SK-N-SH (cell line): ENCODE measurements at regions not wholly inside any gene's neighbourhood (a gene's known extent, or its start where the extent isn't known, plus 50 kb on each side); places are given as distances from the start of the nearest gene placed in this dataset.

Experiments used
- CTCF ChIA-PET: fragments of 300-600, 350-600 bp; formaldehyde crosslinking; extraction: SDS; loops from one replicate; lab custom pipeline; 2021; lab: Yijun Ruan, JAX
- POLR2A ChIA-PET: fragments of 350-600 bp; sonication (Branson Sonifier 250); formaldehyde crosslinking; extraction: SDS; loops from one replicate; lab custom pipeline; 2020; ENCODE audit warnings: antibody characterized with exemption, inconsistent platforms; lab: Yijun Ruan, JAX
- DNase-seq: peaks from one replicate; pipeline ENCODE4 v3.0.0; 2012
- H2AFZ ChIP-seq: fragments of 200-600 bp; sonication (generic); 2 replicates; pipeline ENCODE4 v1.8.1; 2016; ENCODE audit warnings: antibody characterized with exemption, mild to moderate bottlenecking, low read depth
- H3F3A ChIP-seq: fragments of 200-600 bp; sonication (generic); replicated peaks from 2 replicates; pipeline ENCODE3; 2016; ENCODE audit warnings: antibody characterized with exemption, mild to moderate bottlenecking; ENCODE audit not compliant: insufficient read depth
- H3K27ac ChIP-seq, 2 experiments: fragments of 200-500 bp in 1 of 2; fragments of 200-600 bp in 1 of 2; sonication (Bioruptor generic) in 1 of 2; sonication (generic), shearing (Covaris generic) in 1 of 2; 2 replicates each; pipeline versions ENCODE4 v1.5.1 to v1.6.1; 2014 to 2016; ENCODE audit warnings: low read depth in 2 of 2, inconsistent platforms in 1 of 2, low read length in 1 of 2, mild to moderate bottlenecking in 1 of 2, mixed read lengths in 1 of 2
- H3K27me3 ChIP-seq: fragments of 200-600 bp; sonication (generic), shearing (Covaris generic); 2 replicates; pipeline ENCODE4 v1.6.1; 2016; ENCODE audit warnings: mixed run types; ENCODE audit not compliant: insufficient read depth
- H3K36me3 ChIP-seq, 2 experiments: fragments of 200-500 bp in 1 of 2; fragments of 200-600 bp in 1 of 2; sonication (Bioruptor generic) in 1 of 2; sonication (generic) in 1 of 2; replicated peaks in 1 of 2; 2 replicates each; pipeline versions ENCODE3 to v1.5.1; 2014 to 2016; ENCODE audit warnings: low read length in 1 of 2, mild to moderate bottlenecking in 1 of 2; ENCODE audit not compliant: insufficient read depth in 2 of 2, control insufficient read depth in 1 of 2
- H3K4me1 ChIP-seq, 2 experiments: fragments of 200-500 bp in 1 of 2; fragments of 200-600 bp in 1 of 2; sonication (Bioruptor generic) in 1 of 2; sonication (generic), shearing (Covaris generic) in 1 of 2; 2 replicates each; pipeline versions ENCODE4 v1.5.1 to v1.6.1; 2014 to 2016; ENCODE audit warnings: low read depth in 1 of 2, low read length in 1 of 2, mixed run types in 1 of 2; ENCODE audit not compliant: insufficient read depth in 2 of 2, control insufficient read depth in 1 of 2
- H3K4me2 ChIP-seq: fragments of 200-600 bp; sonication (generic), shearing (Covaris generic); 2 replicates; pipeline ENCODE4 v1.6.1; 2017; ENCODE audit warnings: mixed run types
- H3K4me3 ChIP-seq, 2 experiments: fragments of 200-500 bp in 1 of 2; fragments of 200-600 bp in 1 of 2; sonication (Bioruptor generic) in 1 of 2; sonication (generic), shearing (Covaris generic) in 1 of 2; 2 replicates each; pipeline versions ENCODE4 v1.5.1 to v1.8.1; 2014 to 2016; ENCODE audit warnings: low read depth in 2 of 2, inconsistent platforms in 1 of 2, low read length in 1 of 2, mild to moderate bottlenecking in 1 of 2, mixed read lengths in 1 of 2, moderate library complexity in 1 of 2
- H3K79me2 ChIP-seq: fragments of 200-600 bp; sonication (generic); 2 replicates; pipeline ENCODE4 v1.8.1; 2017; ENCODE audit warnings: mild to moderate bottlenecking; ENCODE audit not compliant: insufficient read depth
- H3K9ac ChIP-seq: fragments of 200-600 bp; sonication (generic); 2 replicates; pipeline ENCODE4 v1.6.1; 2017; ENCODE audit warnings: mixed run types
- H3K9me2 ChIP-seq: fragments of 200-600 bp; sonication (generic); 2 replicates; pipeline ENCODE4 v1.6.1; 2017; ENCODE audit warnings: mixed run types
- H3K9me3 ChIP-seq: fragments of 200-600 bp; sonication (generic); 2 replicates; pipeline ENCODE4 v1.6.1; 2017; ENCODE audit warnings: mixed run types, mild to moderate bottlenecking, moderate library complexity
- H4K20me1 ChIP-seq: fragments of 200-600 bp; sonication (generic); 2 replicates; pipeline ENCODE4 v1.6.1; 2017; ENCODE audit warnings: mild to moderate bottlenecking, mixed run types; ENCODE audit not compliant: insufficient read depth
- FOSL2 ChIP-seq: IDR thresholded peaks from 2 replicates; pipeline ENCODE4 v1.4.0; 2012; ENCODE audit warnings: low read depth, mild to moderate bottlenecking, moderate library complexity, borderline replicate concordance
- GATA2 ChIP-seq: sonication (generic); formaldehyde crosslinking; IDR thresholded peaks from 2 replicates; pipeline ENCODE4 v1.5.0; 2020; ENCODE audit warnings: mild to moderate bottlenecking, missing genetic modification reagents
- IRF3 ChIP-seq: fragments of 150-350 bp; IDR thresholded peaks from 2 replicates; pipeline ENCODE4 v1.6.1; 2016; ENCODE audit warnings: mild to moderate bottlenecking, low read depth, low read length
- MAX ChIP-seq: IDR thresholded peaks from 2 replicates; pipeline ENCODE4 v1.4.0; 2012; ENCODE audit warnings: low read depth
- MXI1 ChIP-seq: IDR thresholded peaks from 2 replicates; pipeline ENCODE4 v1.6.1; 2012; ENCODE audit warnings: mild to moderate bottlenecking, low read depth, low read length, improper control_type of control experiment
- NFIC ChIP-seq: IDR thresholded peaks from 2 replicates; pipeline ENCODE4 v1.4.0; 2012; ENCODE audit warnings: borderline replicate concordance
- PBX3 ChIP-seq: IDR thresholded peaks from 2 replicates; pipeline ENCODE4; 2012
- POLR2AphosphoS5 ChIP-seq: IDR thresholded peaks from 2 replicates; pipeline ENCODE4 v1.6.1; 2012; ENCODE audit warnings: low read depth, low read length
- REST ChIP-seq: IDR thresholded peaks from 2 replicates; pipeline ENCODE4 v1.6.1; 2012; ENCODE audit warnings: mild to moderate bottlenecking, low read depth, low read length, moderate library complexity
- RFX5 ChIP-seq: IDR thresholded peaks from 2 replicates; pipeline ENCODE4 v1.6.1; 2012; ENCODE audit warnings: mild to moderate bottlenecking, improper control_type of control experiment, low read length
- SIN3A ChIP-seq: IDR thresholded peaks from 2 replicates; pipeline ENCODE4 v1.6.1; 2012; ENCODE audit warnings: low read depth, mild to moderate bottlenecking, low read length, moderate library complexity, borderline replicate concordance
- SMC3 ChIP-seq: IDR thresholded peaks from 2 replicates; pipeline ENCODE4 v1.6.1; 2012; ENCODE audit warnings: low read depth, low read length, improper control_type of control experiment
- TCF12 ChIP-seq: IDR thresholded peaks from 2 replicates; pipeline ENCODE4 v1.4.0; 2012
- TEAD4 ChIP-seq: IDR thresholded peaks from 2 replicates; pipeline ENCODE4 v1.4.0; 2012; ENCODE audit warnings: mild to moderate bottlenecking, borderline replicate concordance; ENCODE audit not compliant: insufficient read depth
- WGBS: methylation state at CpG from one replicate; pipeline ENCODE4 v1.1.6; 2017; ENCODE audit warnings: low lambda C conversion rate; 5-methylcytosine and 5-hydroxymethylcytosine counted together

- TF ChIP-seq TEAD4, result no peak
- TF ChIP-seq RFX5, result no peak
These were observed 126.1 kb downstream of the NAA11 start (continued) for GRCh38 chr4:79199743-79200142.

GRCh38 chr4:79198951-79199587 is 126.8 kb downstream of the NAA11 start:
- H3K4me1 ChIP-seq, result no peaks in the 10 kb centered on the region; a peak in 1 of 4 replicates
- no peak for DNase-seq
- H2AFZ ChIP-seq, result no peak overlapping the region
- no peaks in the 10 kb centered on the region for H3K9me2 ChIP-seq
- no peak overlapping the region for H3K9ac ChIP-seq
- no peaks in the 10 kb centered on the region for H3K27me3 ChIP-seq
- 52% methylated on average over 5 of the region's 5 CpGs for WGBS
- no peaks in the 10 kb centered on the region for H3K9me3 ChIP-seq
- H3K4me3 ChIP-seq, result no peak overlapping the region
- ChIA-PET CTCF (no interaction called here), POLR2A (no interaction called here)
- H3K36me3 ChIP-seq, result no peaks in the 10 kb centered on the region
- H3K4me2 ChIP-seq, result no peak overlapping the region
- H3F3A ChIP-seq, result no peaks in the 10 kb centered on the region
- no peak overlapping the region for H3K27ac ChIP-seq
- H4K20me1 ChIP-seq, result no peaks in the 10 kb centered on the region
- TF ChIP-seq TCF12, result no peak
- peak; percentile 63 for TF ChIP-seq GATA2
- TF ChIP-seq REST, result no peak
- no peak for TF ChIP-seq SMC3
- TF ChIP-seq MAX, result no peak
- H3K79me2 ChIP-seq, result no peaks in the 10 kb centered on the region

- WGBS, result 32% methylated on average over 3 of the region's 3 CpGs
- H3K36me3 ChIP-seq, result no peaks in the 10 kb centered on the region
- H3K27ac ChIP-seq, result no peak overlapping the region
- DNase-seq, result no peak
- no peaks in the 10 kb centered on the region for H3K79me2 ChIP-seq
- no peaks in the 10 kb centered on the region for H3K27me3 ChIP-seq
- no peak overlapping the region for H3K9ac ChIP-seq
- no peak overlapping the region for H3K4me2 ChIP-seq
- CTCF ChIA-PET, result no interaction called here
- H3K4me1 ChIP-seq, result no peaks in the 10 kb centered on the region; a peak in 1 of 4 replicates
- POLR2A ChIA-PET, result no interaction called here
- H3K4me3 ChIP-seq, result no peak overlapping the region
- no peak overlapping the region for H2AFZ ChIP-seq
- no peaks in the 10 kb centered on the region for H3K9me3 ChIP-seq
- H3F3A ChIP-seq, result no peaks in the 10 kb centered on the region
- no peaks in the 10 kb centered on the region for H3K9me2 ChIP-seq
- H4K20me1 ChIP-seq, result no peaks in the 10 kb centered on the region
- TF ChIP-seq POLR2AphosphoS5 (no peak), SIN3A (no peak), MAX (no peak), NFIC (no peak), PBX3 (no peak), FOSL2 (no peak), MXI1 (no peak), TEAD4 (no peak), IRF3 (no peak)
These were observed 128.4 kb downstream of the NAA11 start for GRCh38 chr4:79197275-79198009.
